H1 (cell line): ENCODE measurements at regions not wholly inside any gene's neighbourhood (a gene's known extent, or its start where the extent isn't known, plus 50 kb on each side); places are given as distances from the start of the nearest gene placed in this dataset.

Experiments
- CTCF ChIA-PET: fragments of 300-600 bp; sonication (Branson Sonifier 250); formaldehyde crosslinking; loops from one replicate; lab custom pipeline; 2021; ENCODE audit not compliant: partially characterized antibody; lab: Charles Lee
- POLR2A ChIA-PET: fragments of 300-600 bp; sonication (Branson Sonifier 250); formaldehyde crosslinking; loops from one replicate; lab custom pipeline; 2021; ENCODE audit warnings: inconsistent platforms; ENCODE audit not compliant: partially characterized antibody; lab: Charles Lee
- DNase-seq, 2 experiments: peaks; one replicate each; pipeline versions ENCODE4 v3.0.0 to v3.0.0-alpha.2; 2010 to 2022; ENCODE audit warnings: low spot score in 2 of 2, low read depth in 1 of 2, mixed read lengths in 1 of 2
- FAIRE-seq: peaks from 2 replicates; lab custom pipeline; 2011; peaks lifted over from hg19 to GRCh38; lab: Jason Lieb, UNC
- H2AFZ ChIP-seq: 2 replicates; pipeline ENCODE4 v1.8.1; 2012; ENCODE audit warnings: low read length, inconsistent platforms
- H2AK5ac ChIP-seq: 2 replicates; pipeline ENCODE4 v1.6.1; 2013; ENCODE audit warnings: low read depth, low read length
- H2BK120ac ChIP-seq: replicated peaks from 2 replicates; pipeline ENCODE3; 2013; ENCODE audit warnings: low read depth, low read length, inconsistent platforms
- H2BK12ac ChIP-seq: 2 replicates; pipeline ENCODE4 v1.6.1; 2013; ENCODE audit warnings: low read depth, low read length
- H2BK15ac ChIP-seq: 2 replicates; pipeline ENCODE4 v1.6.1; 2013; ENCODE audit warnings: low read length
- H2BK20ac ChIP-seq: 2 replicates; pipeline ENCODE4 v1.6.1; 2013; ENCODE audit warnings: low read length
- H2BK5ac ChIP-seq: 2 replicates; pipeline ENCODE4 v1.6.1; 2013; ENCODE audit warnings: low read depth, low read length
- H3K14ac ChIP-seq: 2 replicates; pipeline ENCODE4 v1.6.1; 2013; ENCODE audit warnings: inconsistent platforms; ENCODE audit not compliant: insufficient read length
- H3K18ac ChIP-seq: 2 replicates; pipeline ENCODE4 v1.6.1; 2013; ENCODE audit warnings: low read length; ENCODE audit errors: extremely low read depth
- H3K23ac ChIP-seq: 2 replicates; pipeline ENCODE4 v1.6.1; 2013; ENCODE audit warnings: inconsistent platforms; ENCODE audit not compliant: insufficient read length
- H3K23me2 ChIP-seq: 2 replicates; pipeline ENCODE4 v1.6.1; 2013; ENCODE audit warnings: low read depth, low read length
- H3K27ac ChIP-seq: 2 replicates; pipeline ENCODE4 v1.6.1; 2011; ENCODE audit warnings: low read depth, low read length, inconsistent platforms
- H3K27me3 ChIP-seq, 4 experiments: replicated peaks in 1 of 4; 1 replicate in 1 of 4; 2 replicates in 3 of 4; pipeline versions ENCODE4 v1.6.1 to v1.8.1; 2011 to 2013; ENCODE audit warnings: low read length in 3 of 4, mild to moderate bottlenecking in 3 of 4, inconsistent platforms in 2 of 4, mixed read lengths in 2 of 4, moderate library complexity in 1 of 4; ENCODE audit not compliant: control insufficient read depth in 3 of 4, insufficient read depth in 3 of 4; ENCODE audit errors: extremely low read depth in 1 of 4
- H3K36me3 ChIP-seq, 4 experiments: 2 replicates each; pipeline versions ENCODE4 v1.6.1 to v1.8.1; 2011 to 2013; ENCODE audit warnings: mild to moderate bottlenecking in 4 of 4, low read length in 3 of 4, moderate library complexity in 2 of 4, control low read depth in 1 of 4, inconsistent platforms in 1 of 4; ENCODE audit not compliant: insufficient read depth in 4 of 4, control insufficient read depth in 2 of 4
- H3K4ac ChIP-seq: replicated peaks from 2 replicates; pipeline ENCODE3; 2013; ENCODE audit warnings: low read length, low read depth, mixed read lengths, inconsistent platforms; ENCODE audit not compliant: insufficient read length
- H3K4me1 ChIP-seq, 4 experiments: replicated peaks in 1 of 4; 1 replicate in 1 of 4; 2 replicates in 3 of 4; pipeline versions ENCODE4 v1.6.1 to v1.8.1; 2011 to 2013; ENCODE audit warnings: low read length in 3 of 4, inconsistent platforms in 2 of 4, mixed read lengths in 1 of 4; ENCODE audit not compliant: insufficient read depth in 4 of 4, control insufficient read depth in 3 of 4
- H3K4me2 ChIP-seq, 2 experiments: 2 replicates each; pipeline versions ENCODE4 v1.6.1 to v1.8.1; 2011 to 2013; ENCODE audit warnings: low read depth in 2 of 2, low read length in 2 of 2, control low read depth in 1 of 2, inconsistent platforms in 1 of 2, mild to moderate bottlenecking in 1 of 2; ENCODE audit not compliant: insufficient read depth in 1 of 2
- H3K4me3 ChIP-seq, 4 experiments: fragments of 200-600, 300-600 bp in 1 of 4; sonication (generic), shearing (Covaris generic), sonication (Bioruptor Twin) in 1 of 4; 2 replicates each; pipeline versions ENCODE4 v1.5.1 to v1.8.1; 2011 to 2016; ENCODE audit warnings: low read length in 4 of 4, low read depth in 3 of 4, control low read depth in 2 of 4, inconsistent platforms in 2 of 4, mild to moderate bottlenecking in 2 of 4, mixed read lengths in 1 of 4, moderate library complexity in 1 of 4; ENCODE audit not compliant: insufficient read depth in 2 of 4; ENCODE audit errors: extremely low read depth in 1 of 4
- H3K56ac ChIP-seq: replicated peaks from 2 replicates; pipeline ENCODE3; 2013; ENCODE audit warnings: low read depth, mild to moderate bottlenecking, mixed read lengths, low read length, inconsistent platforms; ENCODE audit not compliant: insufficient read length
- H3K79me1 ChIP-seq: 2 replicates; pipeline ENCODE4 v1.6.1; 2013; ENCODE audit warnings: low read depth, low read length, control low read depth
- H3K79me2 ChIP-seq, 2 experiments: 2 replicates each; pipeline versions ENCODE4 v1.6.1 to v1.8.1; 2012 to 2013; ENCODE audit warnings: low read length in 2 of 2, mild to moderate bottlenecking in 2 of 2, inconsistent platforms in 1 of 2; ENCODE audit not compliant: insufficient read depth in 2 of 2, control insufficient read depth in 1 of 2
- H3K9ac ChIP-seq, 4 experiments: replicated peaks in 1 of 4; 1 replicate in 1 of 4; 2 replicates in 3 of 4; pipeline versions ENCODE4 v1.6.1 to v1.8.1; 2011 to 2013; ENCODE audit warnings: low read depth in 3 of 4, low read length in 3 of 4, control low read depth in 2 of 4, mild to moderate bottlenecking in 2 of 4, moderate library complexity in 2 of 4, inconsistent platforms in 1 of 4; ENCODE audit errors: extremely low read depth in 1 of 4
- H3K9me3 ChIP-seq, 2 experiments: 2 replicates each; pipeline versions ENCODE4 v1.6.1 to v1.8.1; 2012 to 2013; ENCODE audit warnings: mild to moderate bottlenecking in 2 of 2, moderate library complexity in 2 of 2, control low read depth in 1 of 2, inconsistent platforms in 1 of 2, low read depth in 1 of 2, low read length in 1 of 2, mixed read lengths in 1 of 2; ENCODE audit not compliant: insufficient read depth in 2 of 2
- H4K20me1 ChIP-seq, 2 experiments: replicated peaks in 1 of 2; 2 replicates each; pipeline versions ENCODE3 to v1.8.1; 2011 to 2013; ENCODE audit warnings: inconsistent platforms in 2 of 2, low read length in 2 of 2, mild to moderate bottlenecking in 1 of 2; ENCODE audit not compliant: insufficient read depth in 2 of 2, control insufficient read depth in 1 of 2
- H4K5ac ChIP-seq: 2 replicates; pipeline ENCODE4 v1.6.1; 2013; ENCODE audit warnings: low read length, low read depth, mixed read lengths, inconsistent platforms; ENCODE audit not compliant: insufficient read length
- H4K8ac ChIP-seq: 2 replicates; pipeline ENCODE4 v1.8.0; 2013; ENCODE audit warnings: mild to moderate bottlenecking, moderate library complexity, low read length, inconsistent platforms; ENCODE audit not compliant: insufficient read depth; ENCODE audit errors: extremely low read depth
- H4K91ac ChIP-seq: replicated peaks from 2 replicates; pipeline ENCODE3; 2013; ENCODE audit warnings: low read length, mixed read lengths, inconsistent platforms; ENCODE audit not compliant: insufficient read length
- CBX8 ChIP-seq: fragments of 300-800, 300-1000 bp; sonication (generic); IDR thresholded peaks from 2 replicates; pipeline ENCODE4 v1.7.1; 2016; ENCODE audit warnings: low read depth, low read length, borderline replicate concordance
- POLR2A ChIP-seq, 2 experiments: IDR thresholded peaks; 1 replicate in 1 of 2; 2 replicates in 1 of 2; pipeline ENCODE4 v1.6.1; 2011; ENCODE audit warnings: low read depth in 2 of 2, low read length in 2 of 2, mild to moderate bottlenecking in 2 of 2; ENCODE audit errors: control extremely low read depth in 1 of 2
- WGBS, 2 experiments: shearing (Covaris generic) in 1 of 2; methylation state at CpG; one replicate each; pipeline versions ENCODE4 v1.1.6 to v1.1.7; 2013 to 2015; ENCODE audit warnings: low lambda C conversion rate in 2 of 2, mixed read lengths in 2 of 2, inconsistent platforms in 1 of 2, low coverage in 1 of 2, missing lambda C conversion rate in 1 of 2; ENCODE audit not compliant: insufficient replicate concordance in 2 of 2, insufficient coverage in 1 of 2, insufficient read length in 1 of 2; ENCODE audit errors: extremely low coverage in 1 of 2, missing lambda C conversion rate in 1 of 2; 5-methylcytosine and 5-hydroxymethylcytosine counted together

GRCh38 chr15:36364377-36364776 is 215.0 kb upstream of the CDIN1 start:
- no peak for DNase-seq
- Histone ChIP-seq H4K8ac (no peak overlapping the region), H2BK120ac (no peak overlapping the region), H3K56ac (no peak overlapping the region), H3K4me3 (no peak overlapping the region), H4K20me1 (no peaks in the 10 kb centered on the region), H3K14ac (no peak overlapping the region), H3K27me3 (no peaks in the 10 kb centered on the region), H3K23ac (no peak overlapping the region), H2BK20ac (no peak overlapping the region), H3K18ac (no peak overlapping the region), H3K27ac (no peak overlapping the region), H3K4me2 (no peak overlapping the region), H2BK12ac (no peak overlapping the region), H3K79me1 (no peaks in the 10 kb centered on the region), H3K4me1 (no peaks in the 10 kb centered on the region), H3K23me2 (no peaks in the 10 kb centered on the region), H2BK15ac (no peak overlapping the region), H2AFZ (no peak overlapping the region), H3K9ac (no peak overlapping the region), H4K91ac (no peak overlapping the region), H3K9me3 (no peaks in the 10 kb centered on the region), H2BK5ac (no peak overlapping the region), H2AK5ac (no peak overlapping the region), H4K5ac (no peak overlapping the region), H3K4ac (no peak overlapping the region), H3K79me2 (no peaks in the 10 kb centered on the region), H3K36me3 (no peaks in the 10 kb centered on the region; a peak in 2 of 8 replicates)
- POLR2A ChIA-PET: no interaction called here
- no peak for FAIRE-seq
- 93% methylated on average over 3 of the region's 3 CpGs; no CpG with 5 or more reads in 1 of the 2 experiments for WGBS, 2 experiments
- no peak for TF ChIP-seq POLR2A (IDR thresholded peaks at IDR 0.05; ENCODE audit: control extremely low read depth in 1 of 2, low read depth in 2 of 2, low read length in 2 of 2)
- TF ChIP-seq CBX8: no peak
- CTCF ChIA-PET: interaction anchor here (1.0 kb wide), 1 partner anchor 66 kb away, joined by 3 read pairs; no protein-coding TSS in a partner anchor
